NCI-H187 (cell line): ENCODE measurements at regions not wholly inside any gene's neighbourhood (a gene's known extent, or its start where the extent isn't known, plus 50 kb on each side); places are given as distances from the start of the nearest gene placed in this dataset.

ENCODE experiments used
- DNase-seq, 2 experiments: peaks; one replicate each; lab custom pipeline; 2025; lab: John Stamatoyannopoulos, UW

DNA sequence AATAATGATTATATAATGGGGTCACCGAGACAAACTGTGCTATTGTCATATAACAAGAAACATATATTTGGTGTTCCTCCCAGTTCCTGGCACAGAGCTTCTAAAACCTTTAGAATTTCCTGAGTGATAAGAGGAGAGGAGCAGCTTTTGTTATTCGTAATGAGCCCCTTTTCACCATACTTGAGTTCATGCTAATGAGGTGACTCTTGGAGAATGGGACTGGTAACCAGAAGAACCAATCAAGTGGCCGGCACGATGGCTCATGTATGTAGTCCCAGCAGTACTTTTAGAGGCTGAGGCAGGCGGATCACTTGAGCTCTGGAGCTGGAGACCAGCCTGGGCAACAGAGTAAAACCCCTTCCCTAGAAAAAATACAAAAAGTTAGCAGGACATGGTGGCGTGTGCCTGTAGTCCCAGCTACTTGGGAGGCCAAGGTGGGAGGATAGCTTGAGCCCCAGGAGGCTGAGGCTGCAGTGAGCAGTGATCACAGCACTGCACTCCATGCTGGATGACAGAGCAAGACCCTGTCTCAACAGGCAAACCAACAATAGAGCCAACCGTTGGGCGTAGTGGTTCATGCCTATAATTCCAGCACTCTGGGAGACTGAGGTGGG is 62.7 kb upstream of the FTH1 start:
- DNase-seq = no peak

DNA sequence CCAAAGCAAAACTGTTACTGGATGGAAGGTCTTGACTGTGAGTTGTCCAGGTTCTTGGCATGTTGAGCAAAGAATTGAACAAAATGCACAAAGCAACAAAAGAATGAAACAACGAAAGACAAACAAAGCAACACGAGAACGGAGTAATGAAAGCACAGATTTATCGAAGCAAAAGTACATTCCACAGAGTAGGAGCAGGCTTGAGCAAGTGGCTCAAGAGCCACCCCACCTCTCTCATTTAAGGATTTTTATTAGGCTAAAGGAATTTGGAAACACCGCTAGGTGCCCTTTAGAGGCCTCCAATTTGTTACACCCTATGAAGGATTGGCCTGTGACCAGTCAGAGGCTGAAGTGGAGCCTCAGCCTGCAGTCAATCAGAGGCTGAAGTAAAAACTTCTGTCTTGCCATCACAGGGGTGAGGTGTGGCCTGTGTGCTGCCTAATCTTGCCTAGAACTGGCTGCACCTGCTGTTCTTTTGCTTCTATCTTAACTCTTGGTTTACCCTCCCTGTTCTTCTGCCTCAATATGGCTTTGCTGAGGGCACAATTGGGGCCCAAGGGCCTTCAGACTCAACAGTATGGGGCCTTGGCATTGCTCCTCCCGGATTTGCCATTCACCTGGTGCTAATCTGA is 59.4 kb upstream of the FTH1 start:
- no peak for DNase-seq

DNA sequence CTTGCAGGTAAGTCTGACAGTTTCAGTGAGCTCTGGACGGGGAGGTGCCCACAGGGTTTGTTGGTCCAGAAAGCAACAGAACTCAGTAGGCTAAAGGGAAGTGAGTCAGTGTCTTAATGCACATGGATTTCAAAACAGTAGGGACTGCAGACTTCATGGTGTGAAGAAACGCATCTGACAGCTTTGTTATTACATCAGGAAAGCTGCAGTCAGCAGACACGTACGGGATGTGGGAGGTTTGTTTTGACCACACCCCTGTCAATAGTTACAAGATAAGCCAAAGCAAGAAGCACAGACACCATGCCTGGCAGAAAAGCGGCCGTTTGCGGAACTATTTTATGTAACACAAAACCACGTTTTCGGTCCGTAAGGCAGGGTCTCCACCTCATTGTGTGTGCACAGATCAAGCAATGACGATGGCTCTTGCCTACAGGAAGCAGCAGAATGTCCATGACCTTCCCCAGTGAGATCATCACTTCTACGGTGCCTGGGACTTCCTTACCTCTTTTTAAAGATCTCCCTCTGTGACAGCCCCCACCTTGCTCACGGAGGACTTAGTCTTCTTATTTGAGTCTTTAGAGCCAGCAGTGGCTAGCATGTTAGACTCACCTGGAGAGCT is 58.2 kb upstream of the FTH1 start:
- DNase-seq = no peak

DNA sequence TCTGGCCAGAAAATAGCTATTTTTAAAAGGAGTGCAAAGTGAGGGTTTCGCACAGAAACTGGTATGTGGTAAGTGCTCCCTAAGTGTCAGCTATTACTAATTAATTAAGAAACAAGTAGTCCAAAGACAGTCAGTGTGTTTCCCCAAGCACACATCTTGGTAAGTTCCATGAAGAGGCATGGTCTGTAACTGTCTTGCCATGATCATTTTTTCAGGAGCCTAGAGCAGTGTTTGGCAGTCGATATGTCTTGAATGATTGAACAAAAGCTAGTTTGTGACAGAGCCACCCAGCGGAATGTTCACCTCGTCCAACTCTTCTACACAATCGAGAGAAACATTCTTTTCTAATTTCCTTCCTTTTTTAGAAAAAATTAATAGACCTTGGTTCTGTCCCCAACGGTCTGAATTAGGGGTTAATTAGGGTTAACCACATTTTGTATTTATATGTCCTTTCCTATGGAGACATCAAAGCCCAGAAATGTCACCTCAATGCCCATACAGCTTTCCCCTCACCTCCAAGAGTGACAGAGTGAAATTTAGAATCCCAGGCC is 57.6 kb upstream of the FTH1 start:
- DNase-seq = no peak

DNA sequence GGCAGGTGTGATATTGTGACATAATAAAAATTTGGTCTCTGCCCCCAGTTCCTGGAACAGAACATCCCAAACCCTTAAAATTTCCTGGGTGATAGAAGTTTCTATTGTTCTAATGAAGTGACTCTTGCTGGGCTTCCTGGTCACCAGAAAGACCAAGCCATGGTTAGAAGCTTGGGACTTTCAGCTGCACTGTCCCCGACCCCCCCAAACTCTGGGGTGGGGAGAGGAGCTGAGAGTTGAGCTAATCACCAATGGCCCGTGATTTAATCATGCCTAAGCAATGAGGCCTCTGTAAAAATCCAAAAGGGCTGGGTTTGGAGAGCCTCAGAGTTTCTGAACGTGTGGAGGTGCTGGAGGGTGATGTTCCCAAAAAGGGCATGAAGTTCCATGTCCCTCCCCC is 54.8 kb upstream of the FTH1 start:
- DNase-seq = no peak

DNA sequence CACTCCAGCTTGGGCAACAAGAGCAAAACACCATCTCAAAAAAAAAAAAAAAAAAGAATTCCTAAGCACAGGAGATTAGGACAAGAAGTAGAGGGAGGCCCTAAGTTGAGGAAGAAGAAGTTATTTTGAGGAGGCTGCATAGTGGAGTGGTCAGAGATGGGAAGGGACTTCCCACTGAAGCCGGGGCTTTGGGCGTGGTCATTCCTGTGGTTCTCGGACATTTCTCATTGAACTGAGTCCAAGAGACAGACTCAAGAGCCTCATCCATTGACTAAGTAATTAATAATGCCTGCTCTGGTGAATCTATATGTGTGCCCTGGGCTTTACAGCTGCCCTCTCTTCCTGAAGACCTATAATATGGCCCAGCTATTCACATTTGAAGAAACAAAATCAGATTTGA is 53.2 kb upstream of the FTH1 start:
- no peak for DNase-seq

DNA sequence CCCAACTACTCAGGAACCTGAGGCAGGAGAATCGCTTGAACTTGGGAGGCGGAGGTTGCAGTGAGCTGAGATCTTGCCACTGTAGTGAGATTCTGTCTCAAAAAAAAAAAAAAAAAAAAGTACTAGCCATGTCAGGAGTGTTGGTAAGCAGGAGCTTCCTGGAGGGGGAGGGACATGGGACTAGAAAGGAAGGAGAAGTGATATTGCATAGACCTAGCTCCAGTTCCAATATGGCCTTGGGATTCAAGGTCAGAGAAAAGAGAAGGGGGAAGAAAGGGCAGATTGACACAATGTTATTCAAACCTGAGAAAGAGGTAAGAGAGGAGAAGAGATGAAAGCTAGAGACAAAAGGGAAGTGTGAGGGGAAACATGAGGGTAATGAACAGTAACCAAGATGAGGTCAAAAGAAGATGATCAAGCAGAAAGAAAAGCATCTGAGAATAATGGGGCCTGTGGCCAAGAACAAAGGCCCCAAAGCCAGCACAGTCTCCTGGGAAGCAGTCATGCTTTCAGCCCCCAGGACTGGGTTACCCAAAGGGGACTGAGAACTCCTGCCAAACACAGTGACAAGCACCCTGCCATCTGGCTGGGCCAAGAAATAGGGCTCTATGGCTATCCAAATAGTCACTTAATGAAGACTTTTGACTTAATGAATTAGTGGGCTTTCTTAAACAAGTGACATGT is 51.7 kb upstream of the FTH1 start:
- no peak for DNase-seq

DNA sequence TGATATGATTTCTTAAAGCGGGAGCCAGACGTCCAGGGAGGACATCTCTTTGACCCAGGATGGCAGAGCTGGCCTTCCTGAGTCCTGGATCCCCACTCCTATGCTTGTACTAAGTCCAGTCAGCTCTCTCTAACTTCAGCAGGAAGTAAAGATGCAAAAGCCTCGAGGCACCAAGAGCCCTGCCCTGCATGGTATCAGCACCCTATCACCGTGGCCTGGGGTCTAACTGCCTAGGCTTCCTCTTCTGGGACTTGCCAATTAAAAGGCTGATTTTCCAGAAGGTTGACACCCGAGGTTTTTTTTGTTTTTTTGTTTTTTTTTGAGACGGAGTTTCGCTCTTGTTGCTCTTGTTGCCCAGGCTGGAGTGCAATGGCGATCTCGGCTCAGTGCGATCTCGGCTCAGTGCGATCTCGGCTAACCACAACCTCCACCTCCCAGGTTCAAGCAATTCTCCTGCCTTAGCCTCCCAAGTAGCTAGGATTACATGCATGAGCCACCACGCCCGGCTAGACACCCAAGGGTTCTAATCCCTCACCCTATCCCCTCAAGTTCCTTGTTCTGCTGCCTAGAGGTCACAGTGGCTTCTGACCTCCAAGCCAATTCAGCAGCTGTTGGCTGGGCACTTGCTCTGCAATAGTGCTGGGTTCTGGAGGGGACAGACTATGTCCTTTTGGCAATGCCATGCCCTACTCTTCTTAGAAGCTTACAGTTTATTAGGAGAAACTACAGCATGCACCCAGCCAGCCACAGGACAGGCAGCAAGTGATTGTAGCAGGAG is 50.6 kb upstream of the FTH1 start:
- DNase-seq = no peak
